ENCODE measurements at regions not wholly inside any gene's neighbourhood (a gene's known extent, or its start where the extent isn't known, plus 50 kb on each side); places are given as distances from the start of the nearest gene placed in this dataset.

GRCh38 chr6:135738636-135739035, 112.9 kb upstream of the PDE7B start:
- POLR2A ChIA-PET: no interaction called here
- peaks cover 7% of the 10 kb centered on the region for H3K4me1 Mint-ChIP-seq (ENCODE audit: insufficient read depth, unreplicated experiment)
- H3K27ac Mint-ChIP-seq (ENCODE audit: low read depth, unreplicated experiment): no peak overlapping the region
- no peak for DNase-seq (ENCODE audit: unreplicated experiment)
- no peak for TF ChIP-seq CTCF (IDR thresholded peaks at IDR 0.05; ENCODE audit: unreplicated experiment)
- peaks cover 10% of the 10 kb centered on the region for H3K9me3 Mint-ChIP-seq (ENCODE audit: unreplicated experiment)
- CTCF ChIA-PET: no interaction called here
- intact Hi-C loops (cut with micrococcal nuclease): no loop called here
- no peaks in the 10 kb centered on the region for H3K36me3 Mint-ChIP-seq (ENCODE audit: insufficient read depth, unreplicated experiment)
- BruUV-seq (replicated peaks): no TSS peak
- no peaks in the 10 kb centered on the region for H3K27me3 Mint-ChIP-seq (ENCODE audit: insufficient read depth, unreplicated experiment)
- no peak overlapping the region for H3K4me3 Mint-ChIP-seq (ENCODE audit: unreplicated experiment)

- intact Hi-C loops (cut with micrococcal nuclease): no loop called here
- BruUV-seq (replicated peaks): no TSS peak
Measured at GRCh38 chr6:135739288-135739687, 112.2 kb upstream of the PDE7B start.

GRCh38 chr6:135740580-135740979, 110.9 kb upstream of the PDE7B start:
- H3K36me3 Mint-ChIP-seq (ENCODE audit: insufficient read depth, unreplicated experiment): no peaks in the 10 kb centered on the region
- intact Hi-C loops (cut with micrococcal nuclease): no loop called here
- POLR2A ChIA-PET: no interaction called here
- H3K27me3 Mint-ChIP-seq (ENCODE audit: insufficient read depth, unreplicated experiment): no peaks in the 10 kb centered on the region
- no TSS peak for BruUV-seq (replicated peaks)
- TF ChIP-seq CTCF (IDR thresholded peaks at IDR 0.05; ENCODE audit: unreplicated experiment): no peak
- CTCF ChIA-PET: no interaction called here
- H3K4me3 Mint-ChIP-seq (ENCODE audit: unreplicated experiment): no peak overlapping the region
- no peak overlapping the region for H3K27ac Mint-ChIP-seq (ENCODE audit: low read depth, unreplicated experiment)
- DNase-seq (ENCODE audit: unreplicated experiment): no peak
- peaks cover 7% of the 10 kb centered on the region for H3K4me1 Mint-ChIP-seq (ENCODE audit: insufficient read depth, unreplicated experiment)
- peaks cover 10% of the 10 kb centered on the region for H3K9me3 Mint-ChIP-seq (ENCODE audit: unreplicated experiment)

More at GRCh38 chr6:135739288-135739687, 112.2 kb upstream of the PDE7B start:
- no peaks in the 10 kb centered on the region for H3K36me3 Mint-ChIP-seq (ENCODE audit: insufficient read depth, unreplicated experiment)
- CTCF ChIA-PET: interaction anchor here (0.6 kb wide), 1 partner anchor 94 kb away, joined by 4 read pairs; no protein-coding TSS in a partner anchor
- H3K4me3 Mint-ChIP-seq (ENCODE audit: unreplicated experiment): no peak overlapping the region
- POLR2A ChIA-PET: no interaction called here
- DNase-seq (ENCODE audit: unreplicated experiment): no peak
- no peaks in the 10 kb centered on the region for H3K27me3 Mint-ChIP-seq (ENCODE audit: insufficient read depth, unreplicated experiment)
- H3K9me3 Mint-ChIP-seq (ENCODE audit: unreplicated experiment): peaks cover 10% of the 10 kb centered on the region
- peak overlapping the region; percentile 26 for H3K27ac Mint-ChIP-seq (ENCODE audit: low read depth, unreplicated experiment)
- peaks cover 7% of the 10 kb centered on the region for H3K4me1 Mint-ChIP-seq (ENCODE audit: insufficient read depth, unreplicated experiment)
- TF ChIP-seq CTCF (IDR thresholded peaks at IDR 0.05; ENCODE audit: unreplicated experiment): no peak

- POLR2A ChIA-PET: interaction anchor here (1.1 kb wide), 1 partner anchor 75 kb away, joined by 4 read pairs; no protein-coding TSS in a partner anchor
- intact Hi-C loops (cut with micrococcal nuclease): no loop called here
- Mint-ChIP-seq H3K36me3 (ENCODE audit: insufficient read depth, unreplicated experiment) (no peaks in the 10 kb centered on the region), H3K4me3 (ENCODE audit: unreplicated experiment) (no peak overlapping the region), H3K9me3 (ENCODE audit: unreplicated experiment) (no peaks in the 10 kb centered on the region), H3K27ac (ENCODE audit: low read depth, unreplicated experiment) (no peak overlapping the region), H3K4me1 (ENCODE audit: insufficient read depth, unreplicated experiment) (peaks cover 7% of the 10 kb centered on the region), H3K27me3 (ENCODE audit: insufficient read depth, unreplicated experiment) (no peaks in the 10 kb centered on the region)
- TF ChIP-seq CTCF (IDR thresholded peaks at IDR 0.05; ENCODE audit: unreplicated experiment): no peak
- CTCF ChIA-PET: interaction anchor here (0.6 to 1.3 kb wide), 4 partner anchors 16 to 483 kb away, joined by 3 to 7 read pairs (median 4); no protein-coding TSS in a partner anchor
- DNase-seq (ENCODE audit: unreplicated experiment): no peak
- no TSS peak for BruUV-seq (replicated peaks)
Measured at GRCh38 chr6:135743476-135743875, 108.0 kb upstream of the PDE7B start.
